ENCODE measurements at regions not wholly inside any gene's neighbourhood (a gene's known extent, or its start where the extent isn't known, plus 50 kb on each side); places are given as distances from the start of the nearest gene placed in this dataset.
A peak's percentile ranks its signal among the peaks of the same experiment; 100 is the strongest.

DNA sequence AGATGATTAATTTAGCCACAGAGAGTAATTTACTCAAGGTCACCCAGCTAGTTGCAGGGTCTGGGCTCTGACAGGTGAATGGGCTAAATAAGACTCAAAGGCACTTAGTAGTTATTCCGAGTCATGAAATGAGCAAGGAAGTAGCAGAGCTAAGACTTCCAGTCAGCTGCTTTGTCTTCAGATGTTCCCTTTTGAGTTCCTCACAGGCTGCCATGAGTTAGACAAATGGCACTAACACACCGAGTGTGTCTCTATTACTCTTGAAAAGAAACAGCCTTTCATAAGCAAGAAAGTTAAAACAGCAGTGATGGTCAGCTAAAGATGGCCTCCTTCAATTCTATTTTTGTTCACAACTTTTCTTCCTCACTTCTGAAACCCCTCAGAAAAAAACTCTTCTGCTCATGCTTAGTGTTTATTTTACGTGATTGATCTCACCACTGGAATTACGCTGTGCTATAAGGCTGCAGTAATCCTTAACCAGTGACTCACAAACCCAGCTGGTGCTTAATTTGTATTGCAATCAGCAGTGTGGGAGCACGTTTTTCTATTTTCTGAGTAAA, 389.1 kb downstream of the AASDHPPT start:
- Histone ChIP-seq H3K36me3 (no peaks in the 10 kb centered on the region), H3K9me3 (peaks cover 0 to 1% of the 10 kb centered on the region in 2 donors), H3K4me3 (no peak overlapping the region), H3K27ac (no peak overlapping the region), H3K27me3 (no peaks in the 10 kb centered on the region), H3K4me1 (peaks cover 0 to 10% of the 10 kb centered on the region in 2 donors)
- TF ChIP-seq, protein P1, sequence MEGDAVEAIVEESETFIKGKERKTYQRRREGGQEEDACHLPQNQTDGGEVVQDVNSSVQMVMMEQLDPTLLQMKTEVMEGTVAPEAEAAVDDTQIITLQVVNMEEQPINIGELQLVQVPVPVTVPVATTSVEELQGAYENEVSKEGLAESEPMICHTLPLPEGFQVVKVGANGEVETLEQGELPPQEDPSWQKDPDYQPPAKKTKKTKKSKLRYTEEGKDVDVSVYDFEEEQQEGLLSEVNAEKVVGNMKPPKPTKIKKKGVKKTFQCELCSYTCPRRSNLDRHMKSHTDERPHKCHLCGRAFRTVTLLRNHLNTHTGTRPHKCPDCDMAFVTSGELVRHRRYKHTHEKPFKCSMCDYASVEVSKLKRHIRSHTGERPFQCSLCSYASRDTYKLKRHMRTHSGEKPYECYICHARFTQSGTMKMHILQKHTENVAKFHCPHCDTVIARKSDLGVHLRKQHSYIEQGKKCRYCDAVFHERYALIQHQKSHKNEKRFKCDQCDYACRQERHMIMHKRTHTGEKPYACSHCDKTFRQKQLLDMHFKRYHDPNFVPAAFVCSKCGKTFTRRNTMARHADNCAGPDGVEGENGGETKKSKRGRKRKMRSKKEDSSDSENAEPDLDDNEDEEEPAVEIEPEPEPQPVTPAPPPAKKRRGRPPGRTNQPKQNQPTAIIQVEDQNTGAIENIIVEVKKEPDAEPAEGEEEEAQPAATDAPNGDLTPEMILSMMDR (IDR thresholded peaks at IDR 0.05) = no peak
- intact Hi-C loops (cut with DNase I) = no loop called here
- ATAC-seq (no peak), DNase-seq (no peak)

DNA sequence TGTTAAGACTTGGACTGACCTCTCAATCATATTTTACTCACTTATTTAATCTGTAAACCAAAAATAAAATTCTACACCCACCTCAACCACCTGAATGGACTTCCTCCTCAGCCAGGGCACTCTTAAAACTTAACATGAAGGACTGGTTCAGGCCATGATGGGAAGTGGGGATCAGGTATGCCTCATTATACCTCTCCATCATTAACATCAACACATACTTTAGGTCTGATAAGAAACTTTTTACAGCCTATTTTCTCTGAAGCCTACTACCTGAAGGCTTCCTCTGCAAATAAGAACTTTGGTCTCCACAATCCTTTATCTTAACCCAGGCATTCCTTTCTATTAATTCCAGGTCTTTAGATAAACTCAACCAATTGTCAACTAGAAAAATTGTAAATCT, 390.0 kb downstream of the AASDHPPT start:
- Histone ChIP-seq H3K4me1 (peaks cover 0 to 6% of the 10 kb centered on the region in 2 donors), H3K36me3 (no peaks in the 10 kb centered on the region), H3K27me3 (no peaks in the 10 kb centered on the region), H3K4me3 (no peak overlapping the region), H3K9me3 (no peaks in the 10 kb centered on the region), H3K27ac (no peak overlapping the region)
- DNase-seq = no peak
- intact Hi-C loops (cut with DNase I) = no loop called here
- ATAC-seq = no peak
- TF ChIP-seq, protein P1 (IDR thresholded peaks at IDR 0.05) = no peak

DNA sequence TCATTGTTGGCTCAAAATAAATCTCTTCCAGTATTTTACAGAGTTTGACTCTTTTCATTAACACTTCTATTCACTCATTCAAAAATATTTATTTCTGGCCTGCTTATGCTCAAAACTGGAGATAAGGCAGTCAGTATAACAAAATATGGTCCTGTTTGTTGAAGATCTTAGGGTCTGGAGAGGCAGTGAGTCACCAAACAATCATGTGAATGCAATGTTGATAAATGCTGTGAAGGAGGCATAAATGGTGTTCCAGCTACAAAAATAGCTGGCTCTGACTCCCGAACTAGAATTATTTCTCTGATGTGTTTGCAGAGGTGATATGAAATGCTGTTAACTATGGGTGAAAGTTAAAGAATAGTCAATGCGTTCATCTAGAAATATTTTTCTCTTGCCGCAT, 390.6 kb downstream of the AASDHPPT start:
- H3K27ac ChIP-seq = peak overlapping the region in 1 of 2 donors; percentile 8

DNA sequence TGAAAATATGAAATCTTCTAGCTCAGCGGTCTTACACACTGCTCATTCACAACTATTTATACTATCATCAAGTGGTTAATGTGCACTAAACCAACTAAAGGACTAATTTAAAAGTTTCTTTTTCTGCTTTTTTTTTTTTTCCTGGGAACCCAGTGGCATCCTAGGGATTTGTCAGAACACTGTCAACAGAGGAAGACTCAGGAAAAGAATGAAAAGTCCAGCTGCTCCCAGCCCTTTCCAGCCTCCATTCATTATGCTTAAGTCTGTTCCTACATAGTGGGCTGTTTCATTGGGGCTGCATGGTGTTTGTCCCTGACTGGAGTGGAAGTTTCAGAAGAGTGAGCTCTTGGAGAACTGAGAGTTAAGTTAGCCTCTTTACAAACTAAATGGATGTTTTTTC, 391.1 kb downstream of the AASDHPPT start:
- peak overlapping the region in 1 of 2 donors; percentile 8 for H3K27ac ChIP-seq
- no peak overlapping the region for H3K4me3 ChIP-seq
- intact Hi-C loops (cut with DNase I) = no loop called here

More for the DNA sequence above, 390.6 kb downstream of the AASDHPPT start:
- Histone ChIP-seq H3K4me3 (no peak overlapping the region), H3K4me1 (peaks cover 0 to 6% of the 10 kb centered on the region in 2 donors), H3K36me3 (no peaks in the 10 kb centered on the region), H3K27me3 (no peaks in the 10 kb centered on the region), H3K9me3 (no peaks in the 10 kb centered on the region)
- TF ChIP-seq, protein P1 (IDR thresholded peaks at IDR 0.05) = no peak
- intact Hi-C loops (cut with DNase I) = no loop called here
- ATAC-seq (peak; percentile 72), DNase-seq (no peak)

DNA sequence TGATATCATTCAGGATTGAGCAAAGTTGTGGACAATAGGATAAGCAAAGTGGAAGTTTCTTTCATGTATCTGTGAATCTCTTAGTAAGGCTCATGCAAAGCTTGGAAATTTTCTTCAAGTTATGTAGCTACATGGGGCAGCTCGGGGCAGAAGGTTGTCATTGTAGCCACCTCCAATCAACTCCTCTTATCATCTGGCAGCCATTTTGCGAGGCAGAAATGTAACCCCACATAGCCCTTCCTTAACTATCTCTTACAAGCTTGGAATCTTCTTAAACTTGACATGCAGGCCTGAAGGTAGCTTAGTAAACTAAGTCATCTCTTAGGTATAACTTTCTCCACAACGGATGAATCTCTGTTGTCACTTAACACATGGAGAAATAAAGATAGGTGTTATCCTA, 392.8 kb downstream of the AASDHPPT start:
- Histone ChIP-seq H3K27me3 (no peaks in the 10 kb centered on the region), H3K4me3 (no peak overlapping the region), H3K4me1 (peaks cover 0 to 6% of the 10 kb centered on the region in 2 donors), H3K27ac (no peak overlapping the region), H3K36me3 (no peaks in the 10 kb centered on the region), H3K9me3 (peaks cover 0 to 17% of the 10 kb centered on the region in 2 donors)
- intact Hi-C loops (cut with DNase I) = no loop called here
- DNase-seq (no peak), ATAC-seq (no peak)
- TF ChIP-seq, protein P1 (IDR thresholded peaks at IDR 0.05) = no peak

More for the DNA sequence above, 391.1 kb downstream of the AASDHPPT start:
- TF ChIP-seq, protein P1 (IDR thresholded peaks at IDR 0.05) = no peak
- no peaks in the 10 kb centered on the region for H3K9me3 ChIP-seq
- no peak for DNase-seq
- peaks cover 0 to 6% of the 10 kb centered on the region in 2 donors for H3K4me1 ChIP-seq
- H3K36me3 ChIP-seq = no peaks in the 10 kb centered on the region
- H3K27me3 ChIP-seq = no peaks in the 10 kb centered on the region
- peak; percentile 24 for ATAC-seq

Measured in left lung (tissue), 4 donors.